WTC11 (cell line): ENCODE measurements at regions not wholly inside any gene's neighbourhood (a gene's known extent, or its start where the extent isn't known, plus 50 kb on each side); places are given as distances from the start of the nearest gene placed in this dataset.

Source experiments
- ATF1 ChIP-seq: sonication (generic); formaldehyde crosslinking; IDR thresholded peaks from 2 replicates; pipeline ENCODE4 v1.8.1; 2023; ENCODE audit warnings: mild to moderate bottlenecking, moderate library complexity, missing genetic modification reagents
- ZNF121 ChIP-seq: sonication (generic); formaldehyde crosslinking; IDR thresholded peaks from 2 replicates; pipeline ENCODE4 v1.8.0; 2023; ENCODE audit warnings: missing genetic modification reagents
- ZNF232 ChIP-seq: sonication (generic); formaldehyde crosslinking; IDR thresholded peaks from 2 replicates; pipeline ENCODE4 v1.8.0; 2022; ENCODE audit warnings: mild to moderate bottlenecking, missing genetic modification reagents
- ZNF263 ChIP-seq: sonication (generic); formaldehyde crosslinking; IDR thresholded peaks from 2 replicates; pipeline ENCODE4 v1.8.1; 2022; ENCODE audit warnings: low read depth, mild to moderate bottlenecking, moderate library complexity, missing genetic modification reagents
- TF ChIP-seq, protein P1 (sequence below): sonication (generic); formaldehyde crosslinking; IDR thresholded peaks from 2 replicates; pipeline ENCODE4 v1.8.1; 2022; ENCODE audit warnings: mild to moderate bottlenecking, moderate library complexity, missing genetic modification reagents
- TF ChIP-seq, protein P2 (sequence below): fragments of 200-600 bp; IDR thresholded peaks from 2 replicates; pipeline ENCODE4 v1.8.0; 2022; ENCODE audit warnings: antibody characterized with exemption

DNA sequence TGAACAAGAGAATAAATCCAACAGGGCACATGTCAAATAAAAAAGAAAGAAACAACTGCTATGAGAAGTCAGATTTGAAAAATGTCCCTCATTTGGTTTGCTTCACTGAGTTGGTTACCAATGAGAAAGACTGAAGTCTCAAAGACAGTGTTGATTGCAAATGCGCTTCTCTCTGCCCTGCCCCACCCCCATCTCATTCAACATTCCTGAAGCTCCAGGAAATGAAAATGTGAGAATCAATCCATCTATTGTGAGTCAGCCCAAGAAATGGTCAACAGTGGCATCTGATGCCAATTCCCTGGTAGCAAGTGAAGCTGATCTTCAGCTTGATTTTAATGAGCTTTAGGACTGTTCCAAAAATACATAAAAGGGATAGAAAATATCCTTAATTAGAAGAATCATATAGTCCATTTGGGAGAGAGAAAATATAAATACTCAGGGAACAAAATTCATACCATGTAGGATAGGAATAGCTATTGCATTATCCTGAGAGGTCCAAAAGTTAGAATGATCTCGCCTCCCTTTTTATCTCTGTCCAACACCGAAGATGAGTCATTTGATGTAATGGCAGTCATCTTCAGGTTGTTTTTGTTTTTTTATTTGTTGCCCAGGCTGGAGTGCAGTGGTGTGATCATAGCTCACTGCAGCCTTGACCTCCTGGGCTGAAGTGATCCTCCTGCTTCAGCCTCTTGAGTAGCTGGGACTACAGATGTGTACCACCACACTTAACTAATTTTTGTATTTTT, 200.3 kb upstream of the UMPS start:
- no peak for TF ChIP-seq ZNF232
- TF ChIP-seq, protein P1, sequence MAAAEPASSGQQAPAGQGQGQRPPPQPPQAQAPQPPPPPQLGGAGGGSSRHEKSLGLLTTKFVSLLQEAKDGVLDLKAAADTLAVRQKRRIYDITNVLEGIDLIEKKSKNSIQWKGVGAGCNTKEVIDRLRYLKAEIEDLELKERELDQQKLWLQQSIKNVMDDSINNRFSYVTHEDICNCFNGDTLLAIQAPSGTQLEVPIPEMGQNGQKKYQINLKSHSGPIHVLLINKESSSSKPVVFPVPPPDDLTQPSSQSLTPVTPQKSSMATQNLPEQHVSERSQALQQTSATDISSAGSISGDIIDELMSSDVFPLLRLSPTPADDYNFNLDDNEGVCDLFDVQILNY: no peak
- no peak for TF ChIP-seq ZNF121 (CRISPR knock-in tag)
- no peak for TF ChIP-seq ZNF263
- no peak for TF ChIP-seq ATF1
- TF ChIP-seq, protein P2, sequence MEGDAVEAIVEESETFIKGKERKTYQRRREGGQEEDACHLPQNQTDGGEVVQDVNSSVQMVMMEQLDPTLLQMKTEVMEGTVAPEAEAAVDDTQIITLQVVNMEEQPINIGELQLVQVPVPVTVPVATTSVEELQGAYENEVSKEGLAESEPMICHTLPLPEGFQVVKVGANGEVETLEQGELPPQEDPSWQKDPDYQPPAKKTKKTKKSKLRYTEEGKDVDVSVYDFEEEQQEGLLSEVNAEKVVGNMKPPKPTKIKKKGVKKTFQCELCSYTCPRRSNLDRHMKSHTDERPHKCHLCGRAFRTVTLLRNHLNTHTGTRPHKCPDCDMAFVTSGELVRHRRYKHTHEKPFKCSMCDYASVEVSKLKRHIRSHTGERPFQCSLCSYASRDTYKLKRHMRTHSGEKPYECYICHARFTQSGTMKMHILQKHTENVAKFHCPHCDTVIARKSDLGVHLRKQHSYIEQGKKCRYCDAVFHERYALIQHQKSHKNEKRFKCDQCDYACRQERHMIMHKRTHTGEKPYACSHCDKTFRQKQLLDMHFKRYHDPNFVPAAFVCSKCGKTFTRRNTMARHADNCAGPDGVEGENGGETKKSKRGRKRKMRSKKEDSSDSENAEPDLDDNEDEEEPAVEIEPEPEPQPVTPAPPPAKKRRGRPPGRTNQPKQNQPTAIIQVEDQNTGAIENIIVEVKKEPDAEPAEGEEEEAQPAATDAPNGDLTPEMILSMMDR: no peak
